ENCODE measurements at regions not wholly inside any gene's neighbourhood (a gene's known extent, or its start where the extent isn't known, plus 50 kb on each side); places are given as distances from the start of the nearest gene placed in this dataset.
"Not testable (repeated sequence)": the region's sequence is repeated elsewhere in the genome, so short reads cannot be mapped to it uniquely, and the experiment has no call there.

DNA sequence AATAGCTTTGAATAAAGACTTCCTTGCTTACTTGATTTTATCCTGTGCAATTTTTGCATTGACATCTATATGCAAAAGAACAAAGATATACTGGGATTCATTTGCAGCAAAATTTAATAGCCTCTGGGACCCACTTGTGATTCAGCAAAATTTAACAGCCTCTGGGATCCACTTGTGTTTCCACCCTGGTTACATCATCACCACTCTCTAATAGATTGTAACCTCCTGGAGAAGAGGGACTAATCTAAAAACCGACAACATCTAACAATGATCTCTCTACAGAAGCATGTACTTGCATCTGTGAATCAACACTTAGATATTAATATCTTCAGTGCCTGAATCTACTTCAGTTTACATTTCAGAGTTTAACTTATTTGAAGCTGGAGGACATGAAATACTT, 202.0 kb upstream of the CPHXL start:
- no peak for DNase-seq

DNA sequence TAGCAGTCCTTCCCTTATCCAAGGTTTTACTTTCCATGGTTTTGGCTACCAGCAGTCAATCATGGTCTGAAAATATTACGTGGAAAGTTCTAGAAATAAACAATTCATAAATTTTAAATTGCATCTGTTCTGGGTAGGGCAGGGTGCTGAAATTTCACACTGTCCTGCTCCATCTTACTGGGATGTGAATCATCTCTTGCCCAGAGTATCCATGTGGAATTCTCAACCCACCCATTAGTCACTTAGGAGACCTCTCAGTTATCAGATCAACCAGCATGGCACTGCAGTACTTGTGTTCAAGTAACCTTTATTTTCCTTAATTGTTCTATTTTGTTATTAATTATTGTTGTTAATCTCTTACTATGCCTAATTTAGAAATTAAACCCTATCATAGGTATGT, 202.8 kb upstream of the CPHXL start:
- DNase-seq, result no peak

DNA sequence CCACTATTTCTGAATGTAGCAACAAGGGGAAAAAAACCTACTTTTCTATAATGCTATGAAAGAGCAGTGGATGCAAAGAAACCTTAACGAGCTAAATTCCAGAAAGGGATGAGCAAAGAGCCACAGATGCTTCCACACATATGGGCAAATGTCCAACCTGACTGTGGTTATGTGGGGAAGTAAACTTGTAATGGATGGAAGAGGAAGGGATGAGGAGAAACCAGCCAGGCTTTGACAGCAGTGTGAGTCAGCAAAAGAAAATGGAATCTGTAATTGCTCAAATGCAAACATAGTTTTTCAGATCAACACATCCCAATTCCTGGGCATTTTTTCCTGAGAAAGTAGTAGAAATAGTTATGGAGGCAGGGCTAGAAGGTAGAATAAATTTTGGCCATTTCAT, 204.8 kb upstream of the CPHXL start:
- DNase-seq, result no peak

DNA sequence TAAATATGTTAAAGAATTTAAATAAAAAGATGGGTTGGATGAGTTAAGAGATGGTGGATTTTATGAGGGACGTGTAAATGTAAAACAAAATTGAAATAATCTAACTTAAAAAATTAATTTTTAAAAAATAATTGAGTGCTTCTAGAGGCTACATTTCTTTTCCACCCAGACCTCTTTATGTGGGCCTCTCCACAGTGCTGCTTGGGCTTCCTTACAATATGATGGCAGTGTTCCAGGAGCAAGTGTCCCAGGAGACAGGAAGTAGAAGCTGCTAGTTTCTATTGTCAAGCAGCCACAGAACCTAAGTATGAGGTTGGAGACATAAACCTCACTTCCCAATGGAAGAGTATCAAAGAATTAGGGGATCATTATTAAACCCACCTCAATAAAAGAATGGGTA, 205.7 kb upstream of the CPHXL start:
- DNase-seq, result no peak

DNA sequence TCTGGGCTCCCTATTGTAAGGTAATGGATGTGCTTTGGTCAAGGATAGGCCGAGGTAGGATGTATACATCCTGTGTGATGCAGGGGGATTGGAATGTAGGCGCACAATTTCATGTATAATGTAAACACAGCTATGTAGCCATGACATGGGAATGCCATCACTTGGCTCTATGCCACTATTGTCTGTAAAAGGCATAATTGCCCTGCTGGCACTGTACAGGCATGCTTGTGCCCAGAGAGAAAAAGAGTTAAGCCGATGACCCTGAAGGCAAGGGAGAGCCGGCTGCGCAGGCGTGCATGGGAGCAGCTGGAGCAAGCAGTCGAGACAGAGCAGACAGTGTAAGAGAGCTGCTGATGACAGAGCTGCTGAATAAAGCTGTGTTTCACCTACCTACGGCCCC, 212.5 kb upstream of the CPHXL start:
- no peak for DNase-seq

DNA sequence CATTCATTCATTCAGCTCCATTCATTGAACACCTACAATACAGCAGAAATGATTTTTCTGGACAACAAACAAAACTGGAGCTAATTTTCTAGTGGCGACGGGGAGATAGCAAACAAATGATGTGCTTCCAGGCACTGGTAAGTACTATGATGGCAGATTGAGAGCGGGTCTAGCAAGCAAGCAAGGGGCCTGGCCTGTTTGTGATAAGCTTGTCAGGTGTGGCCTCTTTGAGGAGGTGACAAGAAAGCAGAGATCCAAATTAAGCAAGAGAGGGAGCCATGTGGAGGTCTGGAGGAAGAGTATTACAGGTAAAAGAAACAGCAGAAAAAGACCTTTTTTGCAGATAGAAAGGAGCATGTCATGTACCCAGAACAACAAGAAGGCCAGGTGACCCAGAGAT, 216.1 kb upstream of the CPHXL start:
- DNase-seq, result no peak

DNA sequence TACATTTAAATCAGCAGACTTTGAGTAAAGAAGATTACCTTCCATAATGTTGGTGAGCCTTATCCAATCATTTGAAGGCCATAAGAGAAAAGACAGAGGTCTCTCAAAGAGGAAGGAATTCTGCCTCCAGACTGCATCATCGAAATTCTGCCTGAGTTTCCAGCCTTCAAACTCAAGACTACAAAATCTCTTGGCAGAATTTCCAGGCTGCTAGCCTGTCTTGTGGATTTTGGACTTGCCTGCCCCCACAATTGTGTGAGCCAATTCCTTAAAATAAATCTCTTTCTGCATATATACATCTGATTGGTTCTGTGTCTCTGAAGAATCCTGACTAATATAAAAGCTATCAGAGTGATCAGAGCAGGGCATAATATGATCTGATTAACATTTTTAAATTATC, 216.6 kb upstream of the CPHXL start:
- no peak for DNase-seq

DNA sequence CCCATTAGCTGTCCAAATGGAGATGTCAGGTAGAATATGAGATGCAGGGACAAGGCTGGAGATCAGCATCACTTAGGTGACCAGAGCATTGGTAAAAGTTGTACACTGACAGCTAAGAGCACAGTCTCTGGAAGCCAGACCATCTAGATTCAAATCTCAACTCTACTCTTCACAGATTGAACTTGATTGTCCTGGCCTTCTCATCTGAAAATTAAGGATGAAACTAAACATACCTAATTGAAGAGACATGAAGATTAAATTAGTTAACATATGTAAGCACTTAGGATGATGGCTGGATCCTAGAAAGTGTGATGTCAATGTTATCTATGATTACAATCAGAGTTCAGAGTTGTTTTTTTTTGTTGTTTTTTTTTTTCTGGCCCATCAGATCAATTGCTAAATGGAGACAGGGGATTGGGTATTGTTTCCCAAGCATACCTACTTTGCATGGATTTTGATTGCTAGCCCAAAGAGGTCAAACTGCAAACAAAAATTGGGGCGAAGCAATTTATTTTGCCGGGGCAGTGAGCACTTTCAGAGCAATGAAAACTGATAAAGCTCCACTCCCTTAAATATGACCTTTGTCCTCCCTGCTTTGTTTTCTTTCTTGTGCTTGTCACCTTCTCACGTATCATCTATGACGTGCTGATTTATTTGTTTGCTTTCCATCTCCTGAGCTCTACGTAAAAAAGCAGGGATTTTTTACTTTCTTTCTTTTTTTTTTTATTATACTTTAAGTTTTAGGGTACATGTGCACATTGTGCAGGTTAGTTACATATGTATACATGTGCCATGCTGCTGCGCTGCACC, 217.6 kb upstream of the CPHXL start:
- DNase-seq, result no peak

DNA sequence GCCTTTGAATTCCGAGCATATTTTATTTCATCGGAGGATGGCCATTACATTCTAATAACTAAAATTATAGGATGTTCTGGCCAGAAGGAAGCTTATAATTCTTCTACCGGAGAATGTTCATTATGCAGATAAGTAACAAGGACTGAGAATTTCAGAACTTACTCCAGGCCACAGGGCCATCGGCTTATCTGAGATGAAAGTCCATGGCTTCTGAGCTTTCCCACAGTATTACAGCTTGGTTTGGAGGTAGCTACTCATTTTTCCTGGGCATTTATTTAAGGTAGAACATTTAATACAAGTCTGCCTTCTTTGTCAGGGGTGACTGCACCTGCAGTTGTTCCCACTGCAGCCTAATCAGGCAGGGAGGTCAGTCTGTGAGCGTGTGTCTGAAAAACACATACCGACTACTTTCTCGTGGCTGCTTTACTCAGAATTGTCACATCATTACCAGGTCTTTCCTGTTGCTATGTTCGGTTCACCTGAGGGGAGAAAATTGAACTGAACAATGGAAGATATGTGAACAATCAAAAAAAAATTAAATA, 219.7 kb upstream of the CPHXL start:
- DNase-seq, result no peak

DNA sequence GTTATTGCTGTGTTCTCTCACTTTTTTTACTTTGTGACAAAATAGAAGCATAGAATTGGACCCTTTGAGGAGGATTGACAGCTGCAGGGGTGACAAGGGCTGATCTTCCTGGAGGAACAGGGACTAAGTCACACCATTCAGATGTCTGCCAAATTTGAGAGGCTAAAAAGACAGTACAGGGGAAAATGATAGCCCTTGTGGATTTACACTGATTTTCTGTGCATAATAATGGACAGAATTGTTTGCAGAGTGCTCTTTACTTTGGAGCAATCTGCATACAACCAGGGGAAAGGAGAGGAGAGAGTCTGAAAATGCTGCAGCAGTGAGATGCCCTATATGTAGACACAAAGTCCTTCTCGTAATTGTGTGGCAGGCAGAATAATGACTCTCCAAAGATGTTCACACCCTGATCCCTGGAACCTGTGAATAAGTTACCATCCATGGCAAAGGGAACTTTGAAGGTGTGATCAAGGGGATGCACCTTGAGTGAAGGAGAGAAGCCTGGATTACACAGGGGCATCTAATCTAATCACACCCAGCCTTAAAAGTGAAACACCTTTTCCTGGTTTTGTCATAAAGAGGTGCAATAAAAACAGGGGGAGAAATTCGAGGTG, 221.4 kb upstream of the CPHXL start:
- no peak for DNase-seq

DNA sequence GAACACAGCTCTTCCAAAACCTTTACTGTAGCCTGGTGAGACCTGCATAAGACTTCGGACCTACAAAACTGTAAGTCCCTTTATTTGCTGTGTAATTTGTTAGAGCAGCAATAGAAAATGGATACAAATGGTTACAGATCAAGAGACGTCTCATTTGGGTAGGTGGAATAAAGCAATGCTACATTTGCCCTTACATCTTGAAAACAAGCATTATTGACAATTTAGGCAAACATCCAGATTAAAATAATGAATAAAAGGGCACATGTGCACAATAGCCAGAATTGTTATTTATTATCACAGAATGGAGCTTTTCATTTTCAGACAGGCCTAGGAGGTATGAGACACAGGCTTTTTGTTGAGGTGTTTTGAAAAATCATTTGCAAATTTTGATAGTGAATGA, 222.2 kb upstream of the CPHXL start:
- DNase-seq, result no peak

DNA sequence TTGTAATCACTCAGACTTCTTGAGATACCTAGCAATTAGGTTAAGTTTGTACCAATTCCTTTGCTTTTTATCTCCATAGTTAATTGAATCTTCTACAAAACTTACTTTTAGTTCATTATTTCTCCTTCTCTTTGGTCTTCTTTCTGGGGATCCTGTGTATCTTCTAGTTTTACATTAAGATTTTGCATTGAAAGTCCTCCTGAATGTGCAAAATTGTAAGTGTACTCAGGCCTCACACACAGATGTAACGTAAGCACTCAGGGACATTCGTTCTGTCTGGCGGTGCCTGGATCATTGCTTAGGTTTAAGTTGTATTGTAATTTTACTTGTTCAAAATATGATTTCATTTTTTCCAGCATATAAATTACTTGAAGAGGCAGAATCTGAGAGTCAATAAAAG, 222.6 kb upstream of the CPHXL start:
- no peak for DNase-seq

DNA sequence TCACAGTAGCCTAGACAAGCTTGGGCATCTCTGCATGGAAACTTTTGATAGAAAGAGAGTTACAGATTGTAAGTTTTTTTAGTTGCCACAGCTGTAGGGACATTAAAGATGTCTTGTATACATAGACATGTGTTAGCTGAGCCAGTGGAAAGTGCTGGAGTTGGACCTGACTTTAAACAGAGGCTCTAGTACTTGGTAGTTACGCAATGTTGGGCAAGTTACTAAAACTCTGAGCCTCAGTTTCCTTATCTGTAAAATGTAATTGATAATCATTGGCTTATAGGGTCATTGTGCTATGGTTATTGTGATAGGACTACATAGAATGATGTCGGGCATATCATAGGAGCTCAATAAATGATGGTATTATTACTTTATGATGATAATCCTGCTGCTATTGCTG, 225.8 kb upstream of the CPHXL start:
- DNase-seq, result no peak

DNA sequence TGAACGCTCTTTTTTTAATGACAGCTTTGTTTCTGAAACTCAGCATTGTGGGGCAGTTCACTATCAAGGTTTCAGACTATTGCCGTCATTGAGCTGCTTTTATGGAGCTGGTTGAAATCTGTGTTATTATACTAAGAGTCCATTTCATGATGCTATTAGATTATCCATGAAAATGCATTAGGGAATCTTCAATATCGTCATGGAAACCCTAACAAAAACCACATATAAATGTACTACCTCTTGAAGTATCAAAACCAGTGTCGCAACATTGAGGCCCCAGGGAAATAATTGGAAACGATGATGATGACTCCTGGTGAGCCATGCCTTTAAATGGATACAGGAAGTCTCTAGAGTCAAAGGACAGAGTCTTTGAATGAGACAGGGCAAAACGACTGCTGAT, 231.6 kb upstream of the CPHXL start:
- DNase-seq, result no peak

DNA sequence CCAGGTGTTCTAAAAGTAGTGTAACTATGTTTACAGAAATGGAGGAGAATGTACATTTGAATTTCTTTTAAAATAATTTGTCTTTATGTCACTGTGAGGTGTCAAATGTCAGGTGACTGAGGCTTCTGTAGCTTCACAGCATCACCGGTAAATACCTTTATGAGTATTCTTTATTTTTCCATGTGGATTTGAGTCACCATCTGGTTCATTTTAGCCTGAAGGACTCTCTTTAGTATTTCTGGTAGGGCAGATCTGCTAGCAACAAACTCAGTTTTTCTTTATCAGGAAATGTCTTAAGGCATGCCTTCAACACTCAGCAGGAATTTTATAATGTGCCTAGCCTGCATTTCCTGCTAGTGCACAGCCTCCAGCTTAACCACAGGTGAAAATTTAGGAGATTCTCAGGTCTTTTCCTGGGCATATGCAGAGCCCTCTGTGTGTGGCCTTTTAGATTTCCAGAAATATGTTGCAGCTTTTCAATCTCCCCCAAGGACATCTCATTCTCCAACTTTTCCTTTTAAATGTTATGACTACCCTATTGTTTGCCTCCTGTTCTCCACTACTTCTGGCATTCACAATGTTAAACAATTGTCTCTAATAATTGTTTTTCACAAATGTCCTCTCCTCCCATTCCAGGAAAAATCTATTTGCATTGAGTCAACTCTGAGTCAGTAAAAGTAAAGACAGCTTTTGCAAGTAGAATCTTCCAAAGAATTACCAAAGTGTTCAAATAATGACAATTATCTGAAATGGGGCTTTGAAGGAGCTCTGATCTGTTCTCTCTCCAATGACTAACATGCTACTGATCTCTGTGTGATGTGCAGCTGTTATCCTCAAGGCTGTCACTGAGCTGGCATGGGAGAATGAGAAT, 239.4 kb upstream of the CPHXL start:
- no peak for DNase-seq

DNA sequence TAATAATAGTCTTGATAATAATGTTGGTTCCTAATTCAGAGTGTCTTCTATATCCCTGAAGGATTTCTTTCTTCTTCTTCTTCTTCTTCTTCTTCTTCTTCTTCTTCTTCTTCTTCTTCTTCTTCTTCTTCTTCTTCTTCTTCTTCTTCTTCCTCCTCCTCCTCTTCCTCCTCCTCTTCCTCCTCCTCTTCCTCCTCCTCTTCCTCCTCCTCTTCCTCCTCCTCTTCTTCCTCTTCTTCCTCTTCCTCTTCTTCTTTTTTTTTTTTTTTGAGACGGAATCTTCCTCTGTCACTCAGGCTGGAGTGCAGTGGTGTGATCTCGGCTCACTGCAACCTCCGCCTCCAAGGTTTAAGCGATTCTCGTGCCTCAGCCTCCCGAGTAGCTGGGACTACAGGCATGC, 242.8 kb upstream of the CPHXL start:
- DNase-seq, result not testable (repeated sequence)

DNA sequence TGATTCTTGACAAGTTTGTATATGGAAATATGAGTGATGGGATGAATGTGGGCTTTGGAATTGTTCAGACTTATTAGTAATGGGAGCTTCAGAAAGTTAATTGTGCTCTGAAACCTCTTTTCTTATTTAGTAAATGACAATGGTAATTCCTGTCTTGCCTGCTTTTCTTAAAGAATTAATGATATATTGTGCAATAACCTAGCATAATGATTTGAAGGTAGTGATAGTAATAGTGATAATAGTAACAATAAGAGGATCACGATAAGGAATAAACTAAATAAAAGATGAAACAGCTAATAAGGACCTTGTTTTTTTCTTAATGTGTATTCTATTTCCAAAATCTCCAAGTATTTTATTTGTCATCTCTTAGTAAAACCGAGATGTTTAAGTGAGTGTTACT, 245.0 kb upstream of the CPHXL start:
- DNase-seq, result no peak

DNA sequence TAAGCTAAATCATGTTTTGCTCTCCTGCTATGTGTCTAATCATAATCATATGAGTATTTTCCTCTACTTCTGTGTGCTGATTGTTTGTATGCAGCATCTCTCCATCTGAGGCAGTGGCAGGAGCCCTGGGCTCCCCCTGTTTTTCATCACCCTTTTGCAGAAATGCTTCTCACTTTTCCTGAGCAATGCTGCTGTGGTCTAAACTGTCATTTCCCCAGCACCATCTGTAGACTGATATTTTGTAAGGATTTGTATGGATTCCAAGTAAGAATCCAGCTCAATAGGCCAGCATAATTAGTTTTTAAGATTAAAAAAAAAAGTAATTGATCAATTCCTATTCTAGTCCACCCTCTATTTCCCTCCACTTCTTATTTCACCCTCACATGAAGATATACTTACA, 257.0 kb upstream of the CPHXL start:
- DNase-seq, result no peak

DNA sequence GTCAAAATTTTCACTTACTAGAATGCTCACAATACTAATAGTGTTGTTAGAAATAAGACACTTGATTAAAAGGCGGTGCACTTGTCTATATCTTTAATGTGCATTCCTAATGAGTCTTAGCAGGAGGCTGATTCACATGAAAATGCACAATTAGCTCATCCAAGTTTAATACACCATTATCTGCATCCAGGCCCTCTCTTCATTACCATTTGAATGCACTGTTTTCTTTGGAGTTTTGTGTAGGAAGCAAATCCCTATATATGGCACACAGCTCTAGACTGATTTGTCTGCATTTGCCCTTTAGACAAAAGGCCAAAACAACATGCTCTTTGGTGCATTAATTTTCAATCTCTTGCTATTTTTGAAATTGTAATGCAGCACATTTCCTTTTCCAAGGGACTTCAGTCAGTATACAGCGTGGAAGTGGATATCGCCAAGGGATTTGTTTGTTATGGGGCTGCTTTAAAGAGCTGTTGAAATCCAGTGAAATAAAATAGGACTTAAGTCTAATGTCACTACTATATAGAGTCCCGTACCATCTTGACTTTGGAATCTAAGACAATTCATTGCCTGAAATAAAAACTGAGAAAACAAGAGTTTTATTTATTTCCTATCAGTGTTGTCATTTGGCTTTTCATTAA, 257.6 kb upstream of the CPHXL start:
- no peak for DNase-seq

DNA sequence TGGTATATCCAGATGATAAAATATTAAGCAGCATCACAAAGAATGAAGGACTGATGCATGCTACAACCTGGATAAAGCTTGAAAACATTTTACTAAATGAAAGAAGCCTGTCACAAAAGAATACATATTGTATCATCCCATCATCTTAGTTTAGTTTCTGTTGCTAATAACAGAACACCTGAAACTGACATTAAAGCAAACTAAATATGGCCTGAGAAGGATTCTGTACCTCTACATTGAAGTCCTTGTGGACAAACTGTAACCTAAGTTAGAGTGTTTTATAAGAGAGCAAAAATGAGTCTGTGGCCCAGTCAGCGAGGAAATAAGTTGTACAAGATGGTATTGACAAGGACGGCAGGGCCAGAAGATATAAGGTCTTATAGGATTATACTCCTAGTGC, 261.0 kb upstream of the CPHXL start:
- no peak for DNase-seq

DNA sequence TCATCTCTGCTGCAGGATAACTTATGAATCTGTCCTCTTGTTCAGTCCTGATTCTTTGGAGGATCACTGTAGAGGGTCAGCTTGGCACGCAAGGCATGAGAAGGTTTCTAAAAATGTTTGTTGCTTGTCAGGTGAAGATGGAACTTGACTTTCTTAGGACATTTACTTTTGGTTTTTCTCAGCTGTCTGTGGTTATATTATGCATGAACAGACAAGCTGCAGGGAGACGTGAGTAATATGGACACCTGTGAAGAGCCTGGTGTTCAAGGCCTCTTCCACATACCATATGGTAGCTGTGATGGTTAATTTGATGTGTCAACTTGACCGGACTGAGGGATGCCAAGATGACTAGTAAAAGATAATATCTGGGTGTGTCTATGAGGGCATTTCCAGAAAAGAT, 270.2 kb upstream of the CPHXL start:
- DNase-seq, result no peak

DNA sequence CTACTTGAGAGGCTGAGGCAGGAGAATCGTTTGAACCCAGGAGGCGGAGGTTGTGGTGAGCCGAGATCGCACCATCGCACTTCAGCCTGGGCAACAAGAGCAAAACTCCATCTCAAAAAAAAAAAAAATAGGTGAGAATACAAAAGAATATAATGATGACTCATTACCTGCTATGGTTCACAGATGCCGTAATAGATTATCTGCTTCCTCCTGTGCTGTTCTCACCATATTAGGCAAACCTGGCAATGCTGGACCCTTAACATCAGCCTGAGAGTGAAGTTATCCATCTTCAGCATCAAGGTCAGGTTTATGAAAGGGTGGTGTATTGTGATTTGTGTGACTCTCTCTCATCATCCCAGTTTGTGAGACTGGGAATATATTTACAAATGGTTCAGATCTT, 271.3 kb upstream of the CPHXL start:
- DNase-seq, result no peak

DNA sequence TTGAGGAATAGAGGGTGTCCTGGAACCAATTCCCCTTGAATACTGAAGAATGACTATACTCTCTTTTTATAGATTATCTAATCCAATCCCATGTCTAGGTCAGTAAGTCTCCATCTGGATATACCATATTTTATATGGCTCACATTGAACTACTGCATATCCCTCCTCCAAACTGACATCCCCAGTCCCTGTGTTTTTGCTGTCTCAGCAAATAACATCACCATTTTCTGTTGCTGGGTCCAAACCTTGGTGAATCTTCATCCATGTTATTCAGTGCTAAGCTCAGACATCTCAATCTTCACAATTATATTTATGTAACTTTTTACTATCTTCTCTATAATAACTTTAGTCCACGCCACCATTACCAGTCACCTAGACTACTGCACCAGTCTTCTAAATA, 269.6 kb upstream of the CNTNAP4 start:
- DNase-seq, result no peak

All from SIG-M5 (cell line).